CD4-positive, alpha-beta T cell treated with Interleukin-6 for 4 hours (primary cell): ENCODE measurements at regions not wholly inside any gene's neighbourhood (a gene's known extent, or its start where the extent isn't known, plus 50 kb on each side); places are given as distances from the start of the nearest gene placed in this dataset.

ENCODE experiments used
- DNase-seq: peaks from one replicate; pipeline ENCODE4 v3.0.0-alpha.2; 2020; ENCODE audit warnings: mixed read lengths

DNA sequence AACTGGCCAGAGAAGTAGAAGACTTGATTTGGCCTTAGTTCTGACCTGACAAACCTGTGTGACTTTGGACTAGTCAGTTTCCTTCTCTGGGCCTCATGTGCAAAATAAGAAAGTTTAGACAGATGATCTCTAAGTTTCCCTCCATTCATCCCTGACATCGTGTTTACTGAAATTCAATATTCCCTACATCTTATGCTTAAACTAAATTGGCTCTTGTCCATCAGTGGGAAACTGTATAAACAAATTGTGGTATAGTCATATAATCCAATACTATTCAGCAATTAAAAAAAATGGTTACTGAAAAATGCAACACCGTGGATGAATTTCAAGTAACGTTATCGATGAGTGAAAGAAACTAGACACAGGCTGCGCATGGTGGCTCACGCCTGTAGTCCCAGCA is 64.4 kb upstream of the HRH1 start:
- DNase-seq: no peak

DNA sequence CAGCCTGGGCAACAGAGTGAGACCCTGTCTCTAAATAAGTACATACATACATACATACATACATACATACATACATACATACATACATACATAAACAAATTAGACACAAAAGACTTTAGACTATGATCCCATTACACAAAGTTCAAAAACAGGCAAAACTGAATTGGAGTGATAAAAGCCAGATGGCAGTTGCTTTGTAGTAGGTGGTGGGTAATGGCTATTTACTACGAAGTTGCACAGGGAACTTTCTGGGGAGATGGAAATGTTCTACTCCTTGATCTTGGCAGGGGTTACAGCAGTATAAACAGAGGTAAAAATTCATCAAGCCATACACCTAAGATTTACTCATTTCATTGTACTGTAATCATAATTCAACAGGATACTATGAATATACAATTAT is 63.7 kb upstream of the HRH1 start:
- no peak for DNase-seq

DNA sequence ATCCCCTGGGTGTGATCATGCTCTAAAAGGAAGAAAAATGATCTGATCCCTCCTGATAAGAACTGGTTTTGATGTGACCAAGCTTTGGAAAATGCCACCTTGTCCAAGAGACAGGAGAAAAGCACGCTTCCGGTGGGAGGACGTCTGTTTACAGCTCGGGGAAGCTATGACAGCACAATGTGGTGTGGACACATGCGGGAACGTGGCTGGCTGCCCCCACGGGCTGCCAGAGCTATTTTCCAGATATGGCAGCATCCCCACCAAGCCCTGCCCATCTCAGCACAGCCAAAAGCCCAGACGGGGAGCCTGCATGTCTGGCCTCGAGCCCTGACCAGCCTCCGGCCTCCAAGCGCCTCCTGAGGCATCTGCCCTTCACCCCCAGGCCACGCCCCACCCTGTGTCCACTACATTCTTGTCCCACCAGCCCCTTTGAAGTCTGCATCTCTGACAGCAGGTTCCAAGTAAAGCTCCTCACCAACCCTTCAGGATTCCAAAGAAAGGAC is 63.2 kb upstream of the HRH1 start:
- DNase-seq: no peak

DNA sequence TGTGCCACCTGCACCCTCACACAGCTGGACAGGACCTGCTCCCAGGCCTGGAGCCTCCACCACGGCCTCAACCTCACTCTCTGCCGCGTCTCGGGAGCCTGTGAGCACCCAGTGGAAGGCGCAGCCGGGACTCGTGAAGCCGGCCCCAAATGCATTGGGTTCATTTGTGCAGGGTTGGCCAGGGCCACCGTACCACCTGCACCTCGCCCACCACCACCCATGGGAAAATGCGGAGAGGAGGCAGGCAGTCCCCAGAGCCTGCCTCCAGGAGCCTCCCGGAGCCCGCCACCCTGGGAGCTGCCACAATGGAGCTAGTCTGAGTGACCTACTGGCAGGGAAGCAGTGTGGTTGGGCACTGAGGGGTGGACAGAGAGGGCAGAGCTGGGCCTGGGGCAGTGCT is 62.5 kb upstream of the HRH1 start:
- DNase-seq: no peak

DNA sequence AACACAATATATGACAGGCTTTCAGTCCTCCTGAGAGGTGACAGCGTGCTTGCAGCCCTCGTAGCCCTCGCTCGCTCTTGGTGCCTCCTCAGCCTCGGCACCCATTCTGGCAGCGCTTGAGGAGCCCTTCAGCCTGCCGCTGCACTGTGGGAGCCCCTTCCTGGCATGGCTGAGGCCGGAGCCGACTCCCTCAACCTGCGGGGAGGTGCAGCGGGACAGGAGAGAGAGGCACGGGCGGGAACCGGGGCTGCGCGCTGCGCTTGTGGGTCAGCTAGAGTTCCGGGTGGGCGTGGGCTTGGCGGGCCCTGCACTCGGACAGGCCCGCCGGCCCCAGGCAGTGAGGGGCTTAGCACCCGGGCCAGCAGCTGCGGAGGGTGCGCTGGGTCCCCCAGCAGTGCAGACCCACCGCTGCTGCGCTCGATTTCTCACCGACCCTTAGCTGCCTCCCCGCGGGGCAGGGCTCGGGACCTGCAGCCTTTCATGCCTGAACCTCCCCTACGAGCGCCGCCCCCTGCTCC is 60.4 kb upstream of the HRH1 start:
- no peak for DNase-seq

DNA sequence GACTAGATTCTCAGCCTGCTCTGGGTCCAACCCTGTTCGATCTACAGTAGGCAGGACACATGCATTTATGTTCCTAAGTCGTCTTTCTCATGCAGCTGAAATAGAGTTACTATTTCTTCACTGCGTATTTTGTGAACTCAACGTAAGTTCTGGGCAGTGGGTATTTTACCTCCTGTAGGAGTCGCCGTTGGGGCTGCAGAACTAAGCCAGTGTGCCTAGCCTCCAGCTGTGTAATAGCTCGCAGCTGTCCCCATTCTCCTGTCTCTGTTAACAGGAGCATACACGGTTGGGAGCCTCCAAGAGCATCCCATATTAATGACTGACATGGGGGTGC is 58.4 kb upstream of the HRH1 start:
- no peak for DNase-seq

DNA sequence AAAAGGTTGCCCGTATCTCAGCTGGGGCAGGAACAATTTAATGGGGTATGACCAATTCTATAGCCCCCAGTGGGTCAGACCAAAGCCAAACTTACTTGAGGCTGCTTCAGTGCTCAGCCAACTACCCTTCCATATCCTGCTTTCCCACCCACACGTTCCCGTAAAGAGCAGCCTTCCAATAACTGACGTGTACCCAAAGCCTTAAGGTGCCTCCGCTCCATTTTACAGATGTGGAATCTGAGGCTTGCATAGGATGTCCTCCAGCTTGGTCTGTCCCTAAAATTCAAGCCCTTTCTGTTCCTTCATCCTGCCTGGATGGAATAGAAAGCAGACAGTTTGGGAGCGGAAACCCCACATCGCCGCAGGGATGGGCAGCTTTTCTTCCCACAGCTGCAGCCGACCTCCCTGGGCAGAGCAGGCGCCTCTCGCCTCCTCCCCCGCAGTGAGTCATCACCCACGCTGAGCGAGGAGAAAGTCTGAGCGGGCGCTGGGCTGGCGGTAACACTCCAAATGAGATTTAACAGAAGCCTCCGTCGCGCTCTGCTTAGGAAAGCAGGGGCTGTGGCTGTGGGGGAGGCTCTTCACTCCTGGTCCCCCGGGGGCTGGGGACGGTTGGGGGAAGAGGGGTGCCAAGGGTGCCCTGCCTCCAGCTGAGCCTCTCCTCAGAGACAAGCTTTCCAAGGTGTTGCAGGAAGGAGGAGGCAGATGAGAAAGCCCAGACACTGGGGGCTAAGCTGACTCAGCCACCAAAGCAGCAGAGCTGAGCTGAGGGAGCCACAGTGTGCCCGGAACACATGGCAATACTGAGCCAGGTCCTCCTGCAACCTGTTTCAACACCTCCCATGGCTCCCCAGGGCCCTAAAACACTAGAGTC is 57.8 kb upstream of the HRH1 start:
- DNase-seq: peak; percentile 23

DNA sequence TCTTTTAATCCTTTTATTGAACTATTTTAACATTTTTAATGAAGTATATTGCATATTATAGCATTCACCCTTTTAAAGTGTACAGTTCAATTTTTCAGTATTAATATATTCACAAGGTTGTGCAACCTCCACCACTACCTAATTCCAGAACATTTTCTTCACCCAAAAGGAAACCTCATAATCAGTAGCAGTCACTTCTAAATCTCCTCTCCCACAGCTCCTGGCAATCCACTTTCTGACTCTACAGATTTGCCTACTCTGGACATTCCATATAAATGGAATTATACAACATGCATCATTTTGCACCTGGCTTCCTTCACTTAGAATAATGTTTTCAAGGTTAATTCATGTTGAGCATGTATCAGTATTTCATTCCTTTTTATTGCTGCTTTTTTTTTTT is 55.0 kb upstream of the HRH1 start:
- DNase-seq: no peak
